ENCODE measurements at regions not wholly inside any gene's neighbourhood (a gene's known extent, or its start where the extent isn't known, plus 50 kb on each side); places are given as distances from the start of the nearest gene placed in this dataset.

GRCh38 chr1:79822053-79822452 lies 815.5 kb upstream of the ADGRL4 start:
- TF ChIP-seq, protein P1, sequence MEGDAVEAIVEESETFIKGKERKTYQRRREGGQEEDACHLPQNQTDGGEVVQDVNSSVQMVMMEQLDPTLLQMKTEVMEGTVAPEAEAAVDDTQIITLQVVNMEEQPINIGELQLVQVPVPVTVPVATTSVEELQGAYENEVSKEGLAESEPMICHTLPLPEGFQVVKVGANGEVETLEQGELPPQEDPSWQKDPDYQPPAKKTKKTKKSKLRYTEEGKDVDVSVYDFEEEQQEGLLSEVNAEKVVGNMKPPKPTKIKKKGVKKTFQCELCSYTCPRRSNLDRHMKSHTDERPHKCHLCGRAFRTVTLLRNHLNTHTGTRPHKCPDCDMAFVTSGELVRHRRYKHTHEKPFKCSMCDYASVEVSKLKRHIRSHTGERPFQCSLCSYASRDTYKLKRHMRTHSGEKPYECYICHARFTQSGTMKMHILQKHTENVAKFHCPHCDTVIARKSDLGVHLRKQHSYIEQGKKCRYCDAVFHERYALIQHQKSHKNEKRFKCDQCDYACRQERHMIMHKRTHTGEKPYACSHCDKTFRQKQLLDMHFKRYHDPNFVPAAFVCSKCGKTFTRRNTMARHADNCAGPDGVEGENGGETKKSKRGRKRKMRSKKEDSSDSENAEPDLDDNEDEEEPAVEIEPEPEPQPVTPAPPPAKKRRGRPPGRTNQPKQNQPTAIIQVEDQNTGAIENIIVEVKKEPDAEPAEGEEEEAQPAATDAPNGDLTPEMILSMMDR (IDR thresholded peaks at IDR 0.05; ENCODE audit: insufficient read depth, low read length, poor library complexity, severe bottlenecking) = no peak
- TF ChIP-seq EZH2phosphoT487 (conservative IDR thresholded peaks at IDR 0.05; ENCODE audit: low read length) = no peak

All from SU-DHL-6 (cell line).